ENCODE measurements at regions not wholly inside any gene's neighbourhood (a gene's known extent, or its start where the extent isn't known, plus 50 kb on each side); places are given as distances from the start of the nearest gene placed in this dataset.

DNA sequence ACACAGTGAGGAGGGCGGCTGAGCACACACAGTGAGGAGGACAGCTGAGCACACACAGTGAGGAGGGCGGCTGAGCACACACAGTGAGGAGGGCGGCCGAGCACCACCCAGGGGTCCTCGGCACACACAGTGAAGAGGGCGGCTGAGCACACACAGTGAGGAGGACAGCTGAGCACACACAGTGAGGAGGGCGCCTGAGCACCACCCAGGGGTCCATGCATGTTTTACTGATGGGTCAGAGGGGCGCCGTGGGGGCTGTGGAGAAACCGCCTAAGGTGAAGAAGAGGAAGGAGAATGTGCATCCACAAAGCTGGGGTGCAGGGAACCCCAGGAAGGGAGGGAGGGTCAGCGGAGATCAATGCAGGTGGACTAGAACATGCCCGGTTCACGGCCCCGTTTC, 461.8 kb downstream of the BRD1 start:
- no peak overlapping the region for H3K4me3 ChIP-seq (ENCODE audit: insufficient read depth, low read depth, low read length)
- DNase-seq (no peak), ATAC-seq (ENCODE audit: low read depth) (no peak)
- no peak overlapping the region for H3K18ac ChIP-seq (ENCODE audit: low read depth, low read length)
- no peaks in the 10 kb centered on the region for H3K4me1 ChIP-seq (ENCODE audit: control insufficient read depth, insufficient read depth, low read length)
- no peak overlapping the region for H2AK9ac ChIP-seq (replicated peaks; ENCODE audit: low read depth, low read length, poor library complexity)
- peaks cover 61% of the 10 kb centered on the region for H3K9me3 ChIP-seq (ENCODE audit: control insufficient read depth, insufficient read depth, low read length)
- H3K27ac ChIP-seq (ENCODE audit: insufficient read depth, low read length) = no peak overlapping the region
- H3K4me2 ChIP-seq (ENCODE audit: low read depth, low read length) = no peak overlapping the region
- H3K27me3 ChIP-seq (ENCODE audit: control insufficient read depth, insufficient read depth, low read length) = no peaks in the 10 kb centered on the region
- no peak overlapping the region for H3K23ac ChIP-seq (ENCODE audit: low read depth, low read length)
- no peak overlapping the region for H2BK20ac ChIP-seq (ENCODE audit: low read depth, low read length)
- no peaks in the 10 kb centered on the region for H3K9me1 ChIP-seq (ENCODE audit: insufficient read depth, low read length)
- CTCF ChIA-PET = no interaction called here
- H4K20me1 ChIP-seq (ENCODE audit: insufficient read depth, low read length) = no peaks in the 10 kb centered on the region
- intact Hi-C loops (cut with micrococcal nuclease) (no loop called here), dilution Hi-C loops (cut with HindIII; ENCODE audit: low sequenced_read_pairs, unreplicated experiment) (no loop called here), in situ Hi-C loops (cut with MboI; ENCODE audit: low sequenced_read_pairs) (no loop called here)
- no peaks in the 10 kb centered on the region for H3K36me3 ChIP-seq (ENCODE audit: control insufficient read depth, insufficient read depth, low read length)
- H2AFZ ChIP-seq (replicated peaks; ENCODE audit: low read length, poor library complexity) = no peak overlapping the region
- 46% methylated on average over 8 of the region's 14 CpGs; no CpG with 5 or more reads in 1 of the 2 experiments for WGBS, 2 experiments (ENCODE audit: extremely low coverage in 2 of 2, insufficient read length in 1 of 2)
- no peak overlapping the region for H4K5ac ChIP-seq (ENCODE audit: low read depth, low read length)
- POLR2A ChIA-PET (ENCODE audit: unreplicated experiment) = no interaction called here
- no TSS peak for BruUV-seq (replicated peaks)
- no peak overlapping the region for H2BK5ac ChIP-seq (ENCODE audit: low read depth, low read length, poor library complexity, severe bottlenecking)
- no peaks in the 10 kb centered on the region for H3K79me1 ChIP-seq (ENCODE audit: low read depth in 1 of 2, low read length in 2 of 2)
- H2BK15ac ChIP-seq (ENCODE audit: low read depth, low read length) = no peak overlapping the region
- H2BK120ac ChIP-seq (ENCODE audit: low read depth, low read length) = no peak overlapping the region
- no peak overlapping the region for H3K56ac ChIP-seq (ENCODE audit: extremely low read depth, insufficient read depth, low read length)
- no peak overlapping the region for H4K91ac ChIP-seq (ENCODE audit: insufficient read depth, low read depth, low read length)
- H2AK5ac ChIP-seq (ENCODE audit: low read depth, low read length) = no peak overlapping the region
- H3K14ac ChIP-seq (replicated peaks; ENCODE audit: low read depth, low read length) = no peak overlapping the region
- H4K8ac ChIP-seq (ENCODE audit: low read depth in 2 of 2, low read length in 2 of 2) = no peak overlapping the region
- H3K9ac ChIP-seq (ENCODE audit: low read depth, low read length) = no peak overlapping the region
- no peak overlapping the region for H3K4ac ChIP-seq (ENCODE audit: low read depth, low read length)
- no peak for TF ChIP-seq CEBPB (IDR thresholded peaks at IDR 0.05; ENCODE audit: low read depth, low read length)
- no peak for TF ChIP-seq FOS (IDR thresholded peaks at IDR 0.05; ENCODE audit: low read depth, low read length)
- TF ChIP-seq RCOR1 (IDR thresholded peaks at IDR 0.05; ENCODE audit: insufficient replicate concordance, low read length) = no peak
- TF ChIP-seq MXI1 (IDR thresholded peaks at IDR 0.05; ENCODE audit: borderline replicate concordance, low read depth, low read length) = no peak
- TF ChIP-seq, protein P1, sequence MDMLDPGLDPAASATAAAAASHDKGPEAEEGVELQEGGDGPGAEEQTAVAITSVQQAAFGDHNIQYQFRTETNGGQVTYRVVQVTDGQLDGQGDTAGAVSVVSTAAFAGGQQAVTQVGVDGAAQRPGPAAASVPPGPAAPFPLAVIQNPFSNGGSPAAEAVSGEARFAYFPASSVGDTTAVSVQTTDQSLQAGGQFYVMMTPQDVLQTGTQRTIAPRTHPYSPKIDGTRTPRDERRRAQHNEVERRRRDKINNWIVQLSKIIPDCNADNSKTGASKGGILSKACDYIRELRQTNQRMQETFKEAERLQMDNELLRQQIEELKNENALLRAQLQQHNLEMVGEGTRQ (IDR thresholded peaks at IDR 0.05; ENCODE audit: low read depth, low read length) = no peak
- TF ChIP-seq BHLHE40 (IDR thresholded peaks at IDR 0.05; ENCODE audit: low read depth, low read length) = no peak
- no peak for TF ChIP-seq MAFK (IDR thresholded peaks at IDR 0.05; ENCODE audit: low read depth, low read length)
- no peak for TF ChIP-seq RFX5 (IDR thresholded peaks at IDR 0.05; ENCODE audit: low read depth, low read length)
- TF ChIP-seq, protein P2, sequence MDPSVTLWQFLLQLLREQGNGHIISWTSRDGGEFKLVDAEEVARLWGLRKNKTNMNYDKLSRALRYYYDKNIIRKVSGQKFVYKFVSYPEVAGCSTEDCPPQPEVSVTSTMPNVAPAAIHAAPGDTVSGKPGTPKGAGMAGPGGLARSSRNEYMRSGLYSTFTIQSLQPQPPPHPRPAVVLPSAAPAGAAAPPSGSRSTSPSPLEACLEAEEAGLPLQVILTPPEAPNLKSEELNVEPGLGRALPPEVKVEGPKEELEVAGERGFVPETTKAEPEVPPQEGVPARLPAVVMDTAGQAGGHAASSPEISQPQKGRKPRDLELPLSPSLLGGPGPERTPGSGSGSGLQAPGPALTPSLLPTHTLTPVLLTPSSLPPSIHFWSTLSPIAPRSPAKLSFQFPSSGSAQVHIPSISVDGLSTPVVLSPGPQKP (IDR thresholded peaks at IDR 0.05; ENCODE audit: borderline replicate concordance, low read depth, low read length) = no peak
- TF ChIP-seq NFE2L2 (IDR thresholded peaks at IDR 0.05; ENCODE audit: low read depth, low read length) = no peak
- no peak for TF ChIP-seq POLR2A (IDR thresholded peaks at IDR 0.05; ENCODE audit: low read depth, low read length)
- TF ChIP-seq RAD21 (IDR thresholded peaks at IDR 0.05; ENCODE audit: low read length) = no peak
- no peak for TF ChIP-seq CHD1 (IDR thresholded peaks at IDR 0.05; ENCODE audit: low read depth, low read length)
- TF ChIP-seq MAZ (IDR thresholded peaks at IDR 0.05; ENCODE audit: borderline replicate concordance, low read depth, low read length) = no peak
- TF ChIP-seq, protein P3, sequence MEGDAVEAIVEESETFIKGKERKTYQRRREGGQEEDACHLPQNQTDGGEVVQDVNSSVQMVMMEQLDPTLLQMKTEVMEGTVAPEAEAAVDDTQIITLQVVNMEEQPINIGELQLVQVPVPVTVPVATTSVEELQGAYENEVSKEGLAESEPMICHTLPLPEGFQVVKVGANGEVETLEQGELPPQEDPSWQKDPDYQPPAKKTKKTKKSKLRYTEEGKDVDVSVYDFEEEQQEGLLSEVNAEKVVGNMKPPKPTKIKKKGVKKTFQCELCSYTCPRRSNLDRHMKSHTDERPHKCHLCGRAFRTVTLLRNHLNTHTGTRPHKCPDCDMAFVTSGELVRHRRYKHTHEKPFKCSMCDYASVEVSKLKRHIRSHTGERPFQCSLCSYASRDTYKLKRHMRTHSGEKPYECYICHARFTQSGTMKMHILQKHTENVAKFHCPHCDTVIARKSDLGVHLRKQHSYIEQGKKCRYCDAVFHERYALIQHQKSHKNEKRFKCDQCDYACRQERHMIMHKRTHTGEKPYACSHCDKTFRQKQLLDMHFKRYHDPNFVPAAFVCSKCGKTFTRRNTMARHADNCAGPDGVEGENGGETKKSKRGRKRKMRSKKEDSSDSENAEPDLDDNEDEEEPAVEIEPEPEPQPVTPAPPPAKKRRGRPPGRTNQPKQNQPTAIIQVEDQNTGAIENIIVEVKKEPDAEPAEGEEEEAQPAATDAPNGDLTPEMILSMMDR (conservative IDR thresholded peaks at IDR 0.05; ENCODE audit: low read depth, low read length) = no peak
- TF ChIP-seq SMC3 (IDR thresholded peaks at IDR 0.05; ENCODE audit: low read depth, low read length) = no peak

Data from IMR-90 (cell line).